ENCODE measurements at regions not wholly inside any gene's neighbourhood (a gene's known extent, or its start where the extent isn't known, plus 50 kb on each side); places are given as distances from the start of the nearest gene placed in this dataset.

DNA sequence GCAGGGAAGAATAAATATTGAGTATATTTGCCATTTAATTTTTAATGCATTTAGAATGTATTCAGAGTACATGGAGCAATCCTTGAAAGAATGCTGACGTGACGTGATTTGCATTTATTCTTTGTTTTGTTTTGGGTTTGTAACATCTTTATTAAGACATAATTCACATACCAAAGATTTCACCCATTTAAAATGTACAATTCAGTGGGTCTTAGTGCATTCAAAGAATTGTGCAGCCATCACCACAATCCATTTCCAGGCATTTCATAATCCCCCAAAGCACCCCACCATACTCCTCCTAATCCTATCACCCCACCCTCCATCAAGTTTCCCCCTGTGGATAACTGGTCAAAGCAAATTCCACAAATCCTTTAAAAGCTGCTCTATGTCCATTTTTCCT lies 87.4 kb downstream of the FAM9B start:
- Mint-ChIP-seq H3K27ac (ENCODE audit: unreplicated experiment) (no peak overlapping the region), H3K27me3 (ENCODE audit: unreplicated experiment) (no peaks in the 10 kb centered on the region), H3K4me1 (ENCODE audit: unreplicated experiment) (peaks cover 7% of the 10 kb centered on the region), H3K36me3 (ENCODE audit: unreplicated experiment) (no peaks in the 10 kb centered on the region), H3K9me3 (ENCODE audit: unreplicated experiment) (peaks cover 19% of the 10 kb centered on the region), H3K4me3 (ENCODE audit: unreplicated experiment) (no peak overlapping the region)
- no peak for DNase-seq (ENCODE audit: extremely low spot score, unreplicated experiment)
- TF ChIP-seq, protein P1, sequence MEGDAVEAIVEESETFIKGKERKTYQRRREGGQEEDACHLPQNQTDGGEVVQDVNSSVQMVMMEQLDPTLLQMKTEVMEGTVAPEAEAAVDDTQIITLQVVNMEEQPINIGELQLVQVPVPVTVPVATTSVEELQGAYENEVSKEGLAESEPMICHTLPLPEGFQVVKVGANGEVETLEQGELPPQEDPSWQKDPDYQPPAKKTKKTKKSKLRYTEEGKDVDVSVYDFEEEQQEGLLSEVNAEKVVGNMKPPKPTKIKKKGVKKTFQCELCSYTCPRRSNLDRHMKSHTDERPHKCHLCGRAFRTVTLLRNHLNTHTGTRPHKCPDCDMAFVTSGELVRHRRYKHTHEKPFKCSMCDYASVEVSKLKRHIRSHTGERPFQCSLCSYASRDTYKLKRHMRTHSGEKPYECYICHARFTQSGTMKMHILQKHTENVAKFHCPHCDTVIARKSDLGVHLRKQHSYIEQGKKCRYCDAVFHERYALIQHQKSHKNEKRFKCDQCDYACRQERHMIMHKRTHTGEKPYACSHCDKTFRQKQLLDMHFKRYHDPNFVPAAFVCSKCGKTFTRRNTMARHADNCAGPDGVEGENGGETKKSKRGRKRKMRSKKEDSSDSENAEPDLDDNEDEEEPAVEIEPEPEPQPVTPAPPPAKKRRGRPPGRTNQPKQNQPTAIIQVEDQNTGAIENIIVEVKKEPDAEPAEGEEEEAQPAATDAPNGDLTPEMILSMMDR (IDR thresholded peaks at IDR 0.05): no peak

DNA sequence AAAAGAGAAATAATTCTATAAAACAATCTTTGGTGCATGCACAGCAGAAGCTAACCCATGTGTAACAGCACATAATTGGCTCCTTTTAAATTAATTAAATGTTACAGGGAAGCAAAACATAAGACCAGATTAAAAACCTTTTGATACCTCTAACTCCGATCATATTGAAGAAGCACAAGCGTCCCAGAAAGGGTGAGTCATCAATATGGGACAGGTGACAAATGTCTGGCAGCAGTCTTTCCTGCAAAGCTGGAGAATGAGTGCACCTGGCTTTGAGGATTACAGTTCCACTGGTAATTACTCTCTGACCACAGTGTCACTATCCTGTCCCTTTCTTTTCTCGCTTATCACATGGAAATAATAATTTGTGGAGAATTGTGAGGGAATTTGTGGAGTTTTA lies 94.6 kb downstream of the FAM9B start:
- no peaks in the 10 kb centered on the region for H3K4me1 Mint-ChIP-seq (ENCODE audit: unreplicated experiment)
- DNase-seq (ENCODE audit: extremely low spot score, unreplicated experiment): no peak
- H3K27me3 Mint-ChIP-seq (ENCODE audit: unreplicated experiment): peaks cover 12% of the 10 kb centered on the region
- TF ChIP-seq, protein P1 (IDR thresholded peaks at IDR 0.05): no peak
- H3K4me3 Mint-ChIP-seq (ENCODE audit: unreplicated experiment): no peak overlapping the region
- no peak overlapping the region for H3K27ac Mint-ChIP-seq (ENCODE audit: unreplicated experiment)
- H3K9me3 Mint-ChIP-seq (ENCODE audit: unreplicated experiment): peaks cover 23% of the 10 kb centered on the region
- H3K36me3 Mint-ChIP-seq (ENCODE audit: unreplicated experiment): no peaks in the 10 kb centered on the region

DNA sequence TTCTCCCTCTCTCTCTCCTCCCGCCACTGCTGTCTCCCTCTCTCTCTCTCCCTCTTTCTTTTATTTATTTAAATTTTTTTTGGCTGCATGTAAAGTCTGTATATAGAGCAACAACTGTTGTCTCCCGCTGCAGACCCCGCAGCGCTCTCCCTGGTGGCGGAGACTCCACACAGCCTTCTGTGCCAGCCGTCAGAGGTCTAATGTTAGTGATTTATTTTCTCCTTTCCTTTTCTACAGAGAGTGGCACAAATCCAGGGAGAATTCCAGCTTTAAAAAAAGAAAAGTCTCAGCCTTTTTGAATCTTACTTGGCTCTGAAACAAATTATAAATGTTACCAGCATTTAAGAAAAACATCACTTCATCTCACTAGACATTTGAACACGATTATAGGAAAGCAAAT lies 106.2 kb downstream of the FAM9B start:
- TF ChIP-seq, protein P1 (IDR thresholded peaks at IDR 0.05): no peak
- Mint-ChIP-seq H3K27me3 (ENCODE audit: unreplicated experiment) (peaks cover 18% of the 10 kb centered on the region), H3K4me3 (ENCODE audit: unreplicated experiment) (no peak overlapping the region), H3K9me3 (ENCODE audit: unreplicated experiment) (peaks cover 23% of the 10 kb centered on the region), H3K27ac (ENCODE audit: unreplicated experiment) (no peak overlapping the region), H3K4me1 (ENCODE audit: unreplicated experiment) (no peaks in the 10 kb centered on the region), H3K36me3 (ENCODE audit: unreplicated experiment) (no peaks in the 10 kb centered on the region)
- DNase-seq (ENCODE audit: extremely low spot score, unreplicated experiment): no peak

DNA sequence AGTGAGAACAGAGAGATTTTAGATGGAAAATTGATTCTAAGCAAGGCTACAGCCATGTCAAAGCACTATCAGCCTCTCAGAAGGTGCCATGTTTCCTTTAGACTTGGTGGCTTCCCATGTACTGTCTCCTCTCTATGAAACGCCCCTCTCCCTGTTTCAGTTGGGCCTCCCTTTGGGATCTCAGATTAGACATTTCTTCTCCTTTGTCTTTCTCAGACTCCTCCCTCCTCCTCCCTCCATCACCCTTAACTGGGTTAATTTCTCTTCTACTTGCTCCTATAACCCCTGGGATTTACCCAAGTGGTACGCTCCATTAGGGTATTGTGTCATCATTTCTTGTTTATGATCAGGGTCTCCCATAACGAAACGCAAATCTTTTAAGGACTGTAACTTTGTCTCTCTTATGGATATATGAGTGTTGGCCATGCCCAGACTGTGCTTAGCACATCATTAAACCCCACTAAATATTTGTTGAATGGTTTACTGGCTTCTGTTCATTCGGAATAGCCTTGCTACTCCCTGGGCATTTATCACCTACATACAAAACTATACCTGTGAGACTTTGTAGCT lies 106.8 kb downstream of the FAM9B start:
- H3K36me3 Mint-ChIP-seq (ENCODE audit: unreplicated experiment): no peaks in the 10 kb centered on the region
- no peak for DNase-seq (ENCODE audit: extremely low spot score, unreplicated experiment)
- no peak overlapping the region for H3K27ac Mint-ChIP-seq (ENCODE audit: unreplicated experiment)
- H3K4me3 Mint-ChIP-seq (ENCODE audit: unreplicated experiment): no peak overlapping the region
- H3K27me3 Mint-ChIP-seq (ENCODE audit: unreplicated experiment): peaks cover 18% of the 10 kb centered on the region
- H3K4me1 Mint-ChIP-seq (ENCODE audit: unreplicated experiment): no peaks in the 10 kb centered on the region
- peaks cover 23% of the 10 kb centered on the region for H3K9me3 Mint-ChIP-seq (ENCODE audit: unreplicated experiment)
- TF ChIP-seq, protein P1 (IDR thresholded peaks at IDR 0.05): no peak

DNA sequence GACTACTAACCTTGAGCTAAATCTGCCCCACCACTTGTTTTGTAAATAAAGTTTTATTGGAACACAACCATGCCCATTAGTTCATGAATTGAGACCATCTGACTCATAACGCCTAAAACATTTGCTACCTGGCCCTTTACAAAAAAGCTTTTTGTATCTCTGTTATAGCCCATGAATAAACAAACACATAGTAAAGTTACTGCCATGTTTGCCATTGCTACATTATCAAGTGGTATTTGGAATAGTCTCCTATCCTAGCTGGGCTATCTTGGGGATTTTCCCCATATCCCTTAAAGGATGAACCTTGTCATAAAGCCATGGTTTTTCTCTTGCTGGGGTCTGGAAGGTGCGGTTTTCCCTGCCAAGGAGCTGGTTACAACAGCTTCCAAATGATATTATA lies 112.3 kb downstream of the FAM9B start:
- no peaks in the 10 kb centered on the region for H3K4me1 Mint-ChIP-seq (ENCODE audit: unreplicated experiment)
- DNase-seq (ENCODE audit: extremely low spot score, unreplicated experiment): no peak
- peaks cover 17% of the 10 kb centered on the region for H3K27me3 Mint-ChIP-seq (ENCODE audit: unreplicated experiment)
- TF ChIP-seq, protein P1 (IDR thresholded peaks at IDR 0.05): no peak
- H3K4me3 Mint-ChIP-seq (ENCODE audit: unreplicated experiment): no peak overlapping the region
- H3K36me3 Mint-ChIP-seq (ENCODE audit: unreplicated experiment): no peaks in the 10 kb centered on the region
- H3K9me3 Mint-ChIP-seq (ENCODE audit: unreplicated experiment): peaks cover 10% of the 10 kb centered on the region
- no peak overlapping the region for H3K27ac Mint-ChIP-seq (ENCODE audit: unreplicated experiment)

All from osteocyte (in vitro differentiated cells).